Eye (tissue), 1 donor: ENCODE measurements at regions not wholly inside any gene's neighbourhood (a gene's known extent, or its start where the extent isn't known, plus 50 kb on each side); places are given as distances from the start of the nearest gene placed in this dataset.

Source experiments
- DNase-seq: peaks from one replicate; pipeline ENCODE4 v3.0.0-alpha.2; 2015

DNA sequence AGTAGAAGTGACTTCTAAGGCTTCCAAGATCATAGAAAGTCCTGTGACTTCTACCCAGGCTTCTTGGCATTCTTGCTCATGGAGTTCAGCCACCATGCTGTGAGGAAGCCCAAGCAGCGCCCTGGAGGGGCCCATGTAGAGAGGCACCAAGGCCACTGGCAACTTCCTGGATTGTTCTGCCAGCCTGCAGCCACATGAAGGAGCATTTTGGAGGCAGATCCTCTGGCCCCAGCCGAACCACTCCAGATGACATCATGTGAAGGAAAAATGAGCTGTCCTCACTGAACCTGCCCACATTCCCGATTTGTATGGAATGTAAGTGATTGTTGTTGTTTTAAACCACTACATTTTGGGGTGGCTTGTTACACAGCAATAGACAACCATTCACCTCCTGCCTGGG is 51.5 kb upstream of the MNX1 start:
- DNase-seq = no peak

DNA sequence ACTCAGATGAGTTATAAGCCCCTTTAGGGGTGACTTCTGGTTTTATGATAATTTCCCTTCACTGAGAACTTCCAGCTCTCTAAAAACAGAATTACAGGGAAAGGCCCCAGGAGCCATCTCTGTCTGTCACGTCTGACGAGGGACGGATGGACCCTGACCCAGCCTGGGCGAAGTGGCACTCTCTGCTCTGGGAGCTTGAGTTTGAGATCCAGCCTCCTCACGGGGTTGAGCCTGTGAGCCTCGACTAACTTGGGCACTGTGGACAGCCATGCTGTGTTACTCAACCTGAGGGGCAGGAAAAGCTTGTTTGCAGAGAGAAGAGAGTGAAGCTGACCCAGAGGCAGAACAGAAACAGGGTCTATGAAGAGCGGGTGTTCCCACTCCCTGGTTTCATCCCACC is 54.6 kb upstream of the MNX1 start:
- DNase-seq = no peak

DNA sequence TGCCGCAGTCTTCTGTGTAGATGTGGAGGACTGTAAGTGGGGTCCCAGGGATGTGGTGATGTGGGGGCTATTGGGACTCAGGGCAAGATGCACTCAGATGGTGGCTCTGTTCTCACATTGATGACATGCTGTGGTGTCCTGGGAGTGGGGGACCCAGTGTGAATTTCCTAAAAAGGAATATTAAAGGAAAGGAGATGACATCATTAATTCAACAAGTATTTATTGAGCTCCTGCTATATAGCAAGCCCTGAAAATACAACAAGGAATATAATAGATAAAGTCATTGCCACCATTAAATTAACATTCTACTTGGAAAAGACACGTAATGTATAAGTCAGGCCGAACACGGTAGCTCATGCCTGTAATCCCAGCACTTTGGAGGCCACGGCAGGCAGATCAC is 61.9 kb upstream of the MNX1 start:
- DNase-seq = no peak

DNA sequence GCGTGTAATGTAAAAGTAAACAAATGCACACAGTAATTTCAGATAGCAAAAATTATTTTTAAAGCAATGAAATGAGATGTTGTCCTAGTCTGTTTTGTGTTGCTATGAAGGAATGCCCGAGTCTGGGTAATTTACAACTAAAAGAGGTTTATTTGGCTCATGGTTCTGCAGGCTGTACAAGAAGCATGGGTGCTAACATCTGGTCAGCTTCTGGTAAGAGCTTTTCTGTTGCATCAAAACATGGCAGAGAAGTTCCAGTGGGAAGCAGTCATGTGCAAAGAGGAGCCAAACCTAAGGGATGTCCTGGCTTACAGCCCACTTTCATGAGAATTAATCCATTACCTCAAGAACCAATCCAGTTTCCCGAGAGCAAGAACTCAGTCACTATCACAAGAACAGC is 62.9 kb upstream of the MNX1 start:
- no peak for DNase-seq

DNA sequence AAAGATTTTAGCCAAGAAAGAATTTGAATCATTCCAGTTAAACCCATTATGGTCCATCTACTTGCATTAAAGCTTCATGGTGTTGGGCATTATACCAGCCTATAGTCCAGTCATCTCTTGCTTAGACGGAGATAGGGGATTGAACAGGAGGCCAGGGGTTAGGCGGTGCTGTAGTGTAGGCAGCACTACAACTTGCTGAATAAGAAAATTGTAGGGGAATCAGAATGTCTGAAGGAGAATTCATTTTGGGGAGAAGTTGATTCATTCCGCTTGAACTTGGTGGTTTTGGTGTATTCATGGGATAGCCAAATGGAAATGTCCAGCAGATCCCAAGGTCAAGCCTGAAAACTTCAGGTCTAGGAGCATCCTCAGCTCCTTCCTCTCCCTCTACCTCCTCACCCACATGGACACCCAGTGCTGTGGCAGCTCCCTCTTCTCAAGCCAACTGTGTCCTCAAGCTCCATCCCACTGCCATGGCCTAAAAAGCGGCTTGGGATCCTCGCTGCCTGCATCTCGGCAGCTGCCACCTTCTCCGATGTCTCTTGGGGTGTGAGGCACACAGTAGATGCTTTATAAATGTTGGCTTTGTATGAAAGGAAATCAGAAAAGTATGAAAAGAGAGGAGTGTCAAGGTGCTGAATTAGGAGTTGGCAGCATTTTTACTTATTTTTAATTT is 63.6 kb upstream of the MNX1 start:
- no peak for DNase-seq

DNA sequence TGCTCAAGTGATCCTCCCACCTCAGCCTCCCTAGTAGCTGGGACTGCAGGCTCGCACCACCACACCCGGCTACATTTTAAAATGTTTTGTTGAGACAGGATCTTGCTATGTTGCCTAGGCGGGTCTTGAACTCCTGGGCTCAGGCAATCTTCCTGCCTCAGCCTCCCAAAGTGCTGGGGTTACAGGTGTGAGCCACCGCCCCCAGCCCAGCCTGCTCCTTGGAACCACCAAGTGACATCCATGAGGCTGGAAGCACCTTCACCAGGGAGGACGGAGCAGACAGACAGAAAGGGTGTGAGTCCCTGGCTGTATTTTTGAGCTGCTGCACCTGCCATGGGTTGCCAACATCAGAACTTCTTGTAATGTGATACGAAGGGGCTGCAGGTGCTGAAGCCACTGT is 62.3 kb upstream of the UBE3C start:
- no peak for DNase-seq

DNA sequence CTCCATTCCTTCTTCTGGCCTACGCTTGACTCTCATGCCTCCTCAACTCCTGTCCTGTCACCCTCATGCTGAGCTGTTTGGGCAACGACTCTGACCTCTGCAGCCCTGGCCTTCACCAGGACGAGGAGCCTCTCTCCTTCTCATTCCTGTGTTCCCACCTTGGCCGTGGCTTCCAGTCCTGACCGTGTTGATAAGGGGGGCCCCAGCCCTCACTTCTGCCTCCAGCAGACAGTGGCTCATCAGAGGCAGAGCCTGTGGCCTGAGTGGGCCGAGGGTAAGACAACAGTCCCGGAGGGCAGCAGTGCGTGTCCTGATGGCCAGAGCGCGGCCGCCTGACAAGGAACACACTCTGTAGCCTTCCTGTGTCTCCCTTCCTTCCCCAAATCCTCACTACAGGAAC is 61.7 kb upstream of the UBE3C start:
- DNase-seq = no peak

DNA sequence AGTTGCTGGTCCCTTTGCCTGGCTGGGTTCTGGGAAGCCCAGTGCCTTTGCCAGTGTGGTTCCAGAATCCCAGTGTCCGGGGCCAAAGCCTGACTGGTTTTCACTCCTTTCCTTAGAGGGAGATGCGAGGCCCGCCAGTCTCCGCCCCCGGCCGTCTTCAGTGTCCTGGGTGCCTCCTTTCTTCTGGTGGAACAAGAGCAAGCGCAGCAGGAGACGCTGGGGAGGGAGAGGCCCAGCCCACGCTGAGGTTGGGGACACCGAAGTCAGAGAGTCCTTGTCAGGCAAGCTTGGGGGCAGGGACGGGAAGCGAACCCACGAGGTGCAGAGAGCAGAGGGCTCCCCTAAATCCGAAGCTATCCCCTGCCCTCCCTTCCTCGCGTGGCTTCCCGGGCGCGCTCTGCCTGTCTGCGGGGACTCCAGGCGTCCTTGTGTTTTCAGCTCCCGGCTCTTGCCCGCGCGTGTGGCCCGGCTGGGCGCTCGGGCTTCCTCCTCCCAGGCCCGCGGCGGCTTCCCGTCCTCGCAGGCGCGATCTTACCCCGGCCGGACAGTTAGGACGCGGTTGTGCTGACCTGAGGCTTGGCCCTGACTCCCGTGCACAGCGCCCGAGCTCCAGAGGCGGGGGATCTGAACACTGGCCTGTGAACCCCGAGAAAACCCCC is 60.6 kb upstream of the UBE3C start:
- peak; percentile 42 for DNase-seq

DNA sequence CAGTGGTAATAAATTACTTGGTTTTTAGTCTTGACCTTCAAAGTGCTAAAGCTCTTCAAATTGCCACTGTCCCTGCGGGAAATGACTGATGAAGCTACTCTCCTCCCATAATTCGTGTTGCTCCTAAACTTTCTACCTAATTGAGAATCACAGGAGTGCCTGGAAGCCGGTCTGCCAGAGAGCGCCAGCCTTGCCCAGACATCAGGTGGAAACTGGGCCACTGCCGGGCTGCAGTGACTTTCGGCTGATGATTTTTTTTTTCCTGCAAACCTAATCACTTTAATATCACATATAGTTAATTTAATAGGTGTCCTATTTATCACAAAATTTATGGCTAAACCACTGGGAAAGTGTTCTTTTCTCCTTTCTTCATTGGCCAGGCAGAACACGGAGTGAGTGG is 59.6 kb upstream of the UBE3C start:
- DNase-seq = no peak

DNA sequence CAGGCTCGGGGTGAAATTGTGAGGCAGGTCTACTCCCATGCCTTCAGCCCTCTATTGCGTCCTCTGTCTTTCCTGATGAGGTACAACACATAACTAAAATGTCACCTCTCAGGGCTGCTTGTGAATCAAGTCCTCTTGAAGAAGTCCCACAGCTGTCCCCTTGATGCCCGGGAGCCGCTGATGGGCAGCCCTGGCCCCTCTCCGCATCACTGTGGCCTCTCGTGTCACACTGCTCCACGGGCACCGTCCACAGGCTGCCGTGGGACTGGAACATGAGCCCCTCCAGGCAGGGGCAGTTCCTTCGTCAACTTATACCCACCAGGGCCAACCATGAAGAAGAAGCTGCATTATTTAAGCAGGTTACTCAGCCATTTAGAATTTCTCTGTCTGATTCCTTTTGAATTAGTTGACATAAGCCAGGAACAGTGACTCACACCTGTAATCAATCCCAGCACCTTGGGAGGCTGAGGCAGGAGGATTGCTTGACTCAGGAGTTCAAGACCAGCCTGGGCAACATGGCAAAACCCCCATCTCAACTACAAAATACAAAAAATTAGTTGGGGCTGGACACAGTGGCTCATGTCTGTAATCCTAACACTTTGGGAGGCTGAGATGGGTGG is 58.5 kb upstream of the UBE3C start:
- no peak for DNase-seq

DNA sequence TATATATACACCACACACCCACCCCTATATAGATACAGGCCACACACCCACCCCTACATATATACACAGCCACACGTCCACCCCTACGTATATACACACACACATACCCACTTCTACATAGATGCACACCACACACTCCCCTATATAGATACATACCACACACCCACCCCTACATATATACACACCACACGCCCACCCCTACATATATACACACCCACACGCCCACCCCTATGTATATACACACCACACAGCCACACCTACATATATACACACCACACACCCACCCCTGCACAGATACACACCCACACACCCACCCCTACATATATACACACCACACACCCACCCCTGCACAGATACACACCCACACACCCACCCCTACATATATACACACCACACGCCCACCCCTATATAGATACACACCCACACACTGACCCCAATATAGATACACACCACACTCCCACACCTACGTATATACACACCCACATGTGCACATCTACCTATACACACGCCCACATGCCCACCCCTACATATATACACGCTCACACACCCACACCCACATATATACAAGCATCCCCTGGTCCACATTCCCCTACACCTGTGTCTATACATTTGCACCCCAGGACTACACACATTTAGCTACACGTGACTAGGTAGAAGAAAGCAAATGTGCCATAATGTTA is 52.1 kb upstream of the UBE3C start:
- no peak for DNase-seq

DNA sequence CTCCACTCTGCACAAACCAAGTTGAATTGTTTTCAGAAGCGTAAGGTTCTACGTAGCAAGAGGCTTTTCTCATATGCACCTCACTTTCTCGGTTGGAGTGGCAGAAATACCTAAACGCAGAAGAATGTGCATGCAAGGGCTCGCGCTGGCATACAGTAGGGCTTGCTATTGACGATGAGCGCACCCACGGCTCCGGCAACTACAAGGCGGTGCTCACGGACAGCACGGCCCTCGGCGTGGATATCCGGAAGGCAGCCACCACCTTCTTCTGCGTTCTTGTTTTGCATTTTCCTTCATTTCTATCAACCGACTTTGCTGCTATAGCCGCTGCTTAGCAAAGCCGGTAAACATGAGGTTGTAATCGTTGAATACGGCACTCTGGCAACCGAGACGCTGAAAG is 51.1 kb upstream of the UBE3C start:
- no peak for DNase-seq

DNA sequence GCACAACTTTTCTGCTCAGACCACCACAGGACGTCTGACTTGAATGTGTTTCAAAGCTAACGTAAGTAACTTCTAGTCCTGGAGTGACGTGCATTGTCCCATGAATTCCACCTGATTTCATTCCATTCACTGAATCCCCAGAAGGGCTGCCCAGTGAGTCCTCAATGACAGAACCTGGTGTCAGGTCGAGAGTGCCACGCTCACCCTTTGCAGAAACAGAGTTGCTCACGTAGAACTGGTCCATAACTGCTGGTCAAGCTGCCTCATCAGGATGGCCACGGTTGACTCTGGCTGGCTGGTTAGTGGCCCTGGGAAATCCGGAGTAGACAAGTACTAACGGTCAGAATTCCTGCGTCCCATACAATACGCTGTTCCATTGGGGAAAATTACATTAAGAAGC is 50.6 kb upstream of the UBE3C start:
- no peak for DNase-seq
